Liver (tissue), 8 donors: ENCODE measurements at regions not wholly inside any gene's neighbourhood (a gene's known extent, or its start where the extent isn't known, plus 50 kb on each side); places are given as distances from the start of the nearest gene placed in this dataset.

Experiments used
- DNase-seq: peaks from one replicate; pipeline ENCODE4 v3.0.0-alpha.2; 2017; ENCODE audit warnings: low spot score
- H3K27ac ChIP-seq, 2 donors: one replicate each; pipeline ENCODE4 v1.7.0; 2013; ENCODE audit warnings: inconsistent platforms in 2 of 2, low read length in 2 of 2, control low read depth in 1 of 2, low read depth in 1 of 2, mild to moderate bottlenecking in 1 of 2
- H3K27me3 ChIP-seq, 4 donors: one replicate each; pipeline versions ENCODE4 v1.6.1 to v1.7.0; 2013; ENCODE audit warnings: low read length in 3 of 4, inconsistent platforms in 1 of 4, mild to moderate bottlenecking in 1 of 4, moderate library complexity in 1 of 4; ENCODE audit not compliant: control insufficient read depth in 4 of 4, insufficient read depth in 4 of 4
- H3K36me3 ChIP-seq, 4 donors: one replicate each; pipeline versions ENCODE4 v1.6.1 to v1.7.0; 2013; ENCODE audit warnings: low read length in 3 of 4, mild to moderate bottlenecking in 3 of 4, low read depth in 1 of 4, moderate library complexity in 1 of 4; ENCODE audit not compliant: control insufficient read depth in 4 of 4, insufficient read depth in 3 of 4
- H3K4me1 ChIP-seq, 4 donors: one replicate each; pipeline versions ENCODE4 v1.6.1 to v1.7.0; 2013; ENCODE audit warnings: low read length in 3 of 4, mild to moderate bottlenecking in 3 of 4, moderate library complexity in 1 of 4; ENCODE audit not compliant: control insufficient read depth in 4 of 4, insufficient read depth in 4 of 4
- H3K4me3 ChIP-seq, 3 donors: one replicate each; pipeline versions ENCODE4 v1.6.1 to v1.7.0; 2013; ENCODE audit warnings: low read length in 3 of 3, control low read depth in 1 of 3, low read depth in 1 of 3, mild to moderate bottlenecking in 1 of 3
- H3K9ac ChIP-seq, 2 donors: one replicate each; pipeline ENCODE4 v1.7.0; 2013; ENCODE audit warnings: low read length in 2 of 2, mild to moderate bottlenecking in 2 of 2, moderate library complexity in 2 of 2, control low read depth in 1 of 2, low read depth in 1 of 2
- H3K9me3 ChIP-seq, 4 donors: one replicate each; pipeline versions ENCODE4 v1.6.1 to v1.7.0; 2013; ENCODE audit warnings: low read length in 3 of 4; ENCODE audit not compliant: control insufficient read depth in 4 of 4
- CTCF ChIP-seq: fragments of 150-350 bp; IDR thresholded peaks from 2 replicates; pipeline ENCODE4 v1.5.1; 2017; ENCODE audit warnings: improper control_type of control experiment, low read depth, low read length; ENCODE audit not compliant: missing input control
- EGR1 ChIP-seq, 2 donors: IDR thresholded peaks; 2 replicates each; pipeline ENCODE4 v1.6.1; 2016 to 2018; ENCODE audit warnings: antibody characterized with exemption in 2 of 2, low read depth in 2 of 2
- FOXA1 ChIP-seq: IDR thresholded peaks from 2 replicates; pipeline ENCODE4 v1.6.1; 2016; ENCODE audit warnings: antibody characterized with exemption
- GABPA ChIP-seq, 2 donors: IDR thresholded peaks in 1 of 2; conservative IDR thresholded peaks in 1 of 2; 2 replicates each; pipeline ENCODE4 v1.6.1; 2016; ENCODE audit warnings: antibody characterized with exemption in 2 of 2, mild to moderate bottlenecking in 1 of 2, moderate library complexity in 1 of 2
- HNF4G ChIP-seq: IDR thresholded peaks from 2 replicates; pipeline ENCODE4 v1.6.1; 2016; ENCODE audit warnings: antibody characterized with exemption
- MAX ChIP-seq: IDR thresholded peaks from 2 replicates; pipeline ENCODE4 v1.6.1; 2016; ENCODE audit warnings: antibody characterized with exemption
- NR2F2 ChIP-seq: IDR thresholded peaks from 2 replicates; pipeline ENCODE4 v1.6.1; 2016; ENCODE audit warnings: antibody characterized with exemption
- RAD21 ChIP-seq, 2 donors: IDR thresholded peaks; 2 replicates each; pipeline ENCODE4 v1.6.1; 2016; ENCODE audit warnings: antibody characterized with exemption in 2 of 2, mild to moderate bottlenecking in 2 of 2
- REST ChIP-seq: IDR thresholded peaks from 2 replicates; pipeline ENCODE4 v1.6.1; 2016; ENCODE audit warnings: antibody characterized with exemption, mild to moderate bottlenecking
- RXRA ChIP-seq, 2 donors: IDR thresholded peaks; 2 replicates each; pipeline ENCODE4 v1.6.1; 2017 to 2018; ENCODE audit warnings: antibody characterized with exemption in 2 of 2, mild to moderate bottlenecking in 1 of 2
- SP1 ChIP-seq: IDR thresholded peaks from 2 replicates; pipeline ENCODE4 v1.6.1; 2018; ENCODE audit warnings: antibody characterized with exemption, mild to moderate bottlenecking
- ZBTB33 ChIP-seq: IDR thresholded peaks from 2 replicates; pipeline ENCODE4 v1.6.1; 2016; ENCODE audit warnings: antibody characterized with exemption
- WGBS: extraction: QIAGEN DNeasy Blood & Tissue Kit; methylation state at CpG from one replicate; pipeline ENCODE4 v1.1.7; 2013; 5-methylcytosine and 5-hydroxymethylcytosine counted together
- donor health status: healthy.
- donor health status: healthy.
- donor health status: healthy.
- donor health status: healthy.
- donor health status: healthy.

GRCh38 chr5:91443761-91444467, 60.8 kb upstream of the ARRDC3 start:
- Histone ChIP-seq H3K9ac (no peak overlapping the region), H3K36me3 (no peaks in the 10 kb centered on the region), H3K27me3 (no peaks in the 10 kb centered on the region), H3K9me3 (no peaks in the 10 kb centered on the region), H3K4me3 (no peak overlapping the region), H3K4me1 (peaks cover 0 to 4% (median under 1%) of the 10 kb centered on the region in 4 donors), H3K27ac (no peak overlapping the region)
- TF ChIP-seq RXRA (IDR thresholded peaks at IDR 0.05) (no peak), HNF4G (no peak), MAX (no peak), ZBTB33 (no peak), FOXA1 (no peak), REST (no peak), NR2F2 (no peak), RAD21 (IDR thresholded peaks at IDR 0.05) (no peak), SP1 (no peak), EGR1 (IDR thresholded peaks at IDR 0.05; ENCODE audit: low read depth in 2 of 2) (no peak)
- no peak for DNase-seq
- WGBS, result 94% methylated on average over 1 of the region's 1 CpG

- no peaks in the 10 kb centered on the region for H3K9me3 ChIP-seq
- H3K27me3 ChIP-seq, result no peaks in the 10 kb centered on the region
- no peak for DNase-seq
- no peak for TF ChIP-seq RAD21 (IDR thresholded peaks at IDR 0.05)
- TF ChIP-seq CTCF, result no peak
- no peak for TF ChIP-seq GABPA (IDR thresholded peaks at IDR 0.05 in 1 of 2, conservative IDR thresholded peaks at IDR 0.05 in 1 of 2)
- TF ChIP-seq MAX, result no peak
- TF ChIP-seq REST, result no peak
- TF ChIP-seq SP1, result no peak
- H3K27ac ChIP-seq, result no peak overlapping the region
- H3K4me3 ChIP-seq, result no peak overlapping the region
- H3K4me1 ChIP-seq, result peaks cover 0 to 4% (median 0%) of the 10 kb centered on the region in 4 donors
- 96% methylated on average over 1 of the region's 1 CpG for WGBS
- no peaks in the 10 kb centered on the region for H3K36me3 ChIP-seq
- H3K9ac ChIP-seq, result no peak overlapping the region
Measured at GRCh38 chr5:91443023-91443422, 59.9 kb upstream of the ARRDC3 start.
